H54 (cell line): ENCODE measurements at regions not wholly inside any gene's neighbourhood (a gene's known extent, or its start where the extent isn't known, plus 50 kb on each side); places are given as distances from the start of the nearest gene placed in this dataset.
"Not testable (repeated sequence)": the region's sequence is repeated elsewhere in the genome, so short reads cannot be mapped to it uniquely, and the experiment has no call there.

ENCODE experiments used
- DNase-seq: peaks from one replicate; pipeline ENCODE4 v3.0.0; 2011; ENCODE audit warnings: low spot score, mixed read lengths; ENCODE audit not compliant: insufficient read length
- FAIRE-seq: peaks from 3 replicates; lab custom pipeline; 2011; peaks lifted over from hg19 to GRCh38; lab: Jason Lieb, UNC
- POLR2A ChIP-seq: IDR thresholded peaks from 2 replicates; pipeline ENCODE4 v1.6.1; 2011; ENCODE audit warnings: low read depth, mild to moderate bottlenecking, low read length

- DNase-seq (peak; percentile 30), FAIRE-seq (peak; percentile 98)
- TF ChIP-seq POLR2A = no peak
These were observed 59.3 kb downstream of the GPR88 start for GRCh38 chr1:100597061-100597741.

- TF ChIP-seq POLR2A = no peak
- DNase-seq (no peak), FAIRE-seq (no peak)
These were observed 59.8 kb downstream of the GPR88 start for GRCh38 chr1:100597784-100598183.

- not testable (repeated sequence) for DNase-seq, FAIRE-seq
These were observed 62.4 kb downstream of the GPR88 start for GRCh38 chr1:100600377-100600776.

GRCh38 chr1:100602028-100602427 is 64.1 kb downstream of the GPR88 start:
- FAIRE-seq, DNase-seq: not testable (repeated sequence)

- no peak for DNase-seq
- no peak for TF ChIP-seq POLR2A
- FAIRE-seq = no peak
These were observed 66.4 kb downstream of the GPR88 start for GRCh38 chr1:100604372-100604771.

- FAIRE-seq (peak; percentile 95), DNase-seq (no peak)
These were observed 68.5 kb downstream of the GPR88 start for GRCh38 chr1:100606438-100606837.

GRCh38 chr1:100607628-100608240 is 69.8 kb downstream of the GPR88 start:
- peak; percentile 6 for FAIRE-seq
- no peak for DNase-seq
- no peak for TF ChIP-seq POLR2A

More at GRCh38 chr1:100606438-100606837, 68.5 kb downstream of the GPR88 start:
- no peak for TF ChIP-seq POLR2A

- DNase-seq = no peak
- FAIRE-seq = peak; percentile 64
- TF ChIP-seq POLR2A = no peak
These were observed 71.9 kb downstream of the GPR88 start for GRCh38 chr1:100609849-100610248.

GRCh38 chr1:100611086-100611485 is 73.1 kb downstream of the GPR88 start:
- no peak for TF ChIP-seq POLR2A
- FAIRE-seq (no peak), DNase-seq (no peak)

- TF ChIP-seq POLR2A = no peak
- DNase-seq = no peak
- no peak for FAIRE-seq
These were observed 74.6 kb downstream of the GPR88 start for GRCh38 chr1:100612540-100612939.

- FAIRE-seq = no peak
- no peak for DNase-seq
- TF ChIP-seq POLR2A = no peak
These were observed 76.0 kb downstream of the GPR88 start for GRCh38 chr1:100613817-100614559.

- TF ChIP-seq POLR2A = no peak
- DNase-seq = no peak
- FAIRE-seq = no peak
These were observed 76.6 kb downstream of the GPR88 start for GRCh38 chr1:100614570-100614969.

GRCh38 chr1:100615686-100616085 is 77.7 kb downstream of the GPR88 start:
- DNase-seq = no peak
- TF ChIP-seq POLR2A = no peak
- FAIRE-seq = no peak

- TF ChIP-seq POLR2A = no peak
- DNase-seq (no peak), FAIRE-seq (no peak)
These were observed 78.2 kb downstream of the GPR88 start for GRCh38 chr1:100616121-100616621.
